GM23338 (cell line): ENCODE measurements at regions not wholly inside any gene's neighbourhood (a gene's known extent, or its start where the extent isn't known, plus 50 kb on each side); places are given as distances from the start of the nearest gene placed in this dataset.

Experiments
- ATAC-seq: fragments of 200-7000 bp; cut with Tn5 transposase; 3 replicates; pipeline ENCODE4 v1.9.1; 2020
- DNase-seq: peaks from one replicate; pipeline ENCODE4 v3.0.0-alpha.2; 2015; ENCODE audit warnings: low spot score
- H2AFZ ChIP-seq: fragments of 200-600 bp; sonication (generic); 2 replicates; pipeline ENCODE4 v1.8.0; 2016; ENCODE audit warnings: antibody characterized with exemption, mild to moderate bottlenecking, moderate library complexity
- H3F3A ChIP-seq: fragments of 200-600 bp; sonication (generic); replicated peaks from 2 replicates; pipeline ENCODE4 v1.8.0; 2017; ENCODE audit warnings: antibody characterized with exemption, mixed run types, low read depth
- H3K27ac ChIP-seq: fragments of 200-600 bp; sonication (generic); 2 replicates; pipeline ENCODE4 v1.6.1; 2016; ENCODE audit warnings: low read depth
- H3K27me3 ChIP-seq: fragments of 200-600 bp; sonication (generic); 2 replicates; pipeline ENCODE4 v1.8.0; 2016; ENCODE audit warnings: mild to moderate bottlenecking, mixed run types, moderate library complexity; ENCODE audit not compliant: insufficient read depth
- H3K36me3 ChIP-seq: fragments of 200-600 bp; sonication (generic); 2 replicates; pipeline ENCODE4 v1.8.0; 2016; ENCODE audit warnings: mild to moderate bottlenecking; ENCODE audit not compliant: insufficient read depth
- H3K4me1 ChIP-seq: fragments of 200-600 bp; sonication (generic); 2 replicates; pipeline ENCODE4 v1.8.0; 2016; ENCODE audit warnings: mild to moderate bottlenecking, moderate library complexity; ENCODE audit not compliant: insufficient read depth
- H3K4me2 ChIP-seq: fragments of 200-600 bp; sonication (generic); 2 replicates; pipeline ENCODE4 v1.7.1; 2017; ENCODE audit warnings: mixed run types
- H3K4me3 ChIP-seq: fragments of 200-600 bp; sonication (generic); 2 replicates; pipeline ENCODE4 v1.6.1; 2016; ENCODE audit warnings: mixed run types
- H3K79me2 ChIP-seq: fragments of 200-600 bp; sonication (generic); replicated peaks from 2 replicates; pipeline ENCODE4 v1.8.0; 2017; ENCODE audit warnings: mild to moderate bottlenecking; ENCODE audit not compliant: insufficient read depth
- H3K9me2 ChIP-seq: fragments of 200-600 bp; sonication (generic); 2 replicates; pipeline ENCODE4 v1.8.0; 2017; ENCODE audit not compliant: insufficient read depth
- H4K20me1 ChIP-seq: fragments of 200-600 bp; sonication (generic); replicated peaks from 2 replicates; pipeline ENCODE4 v1.8.0; 2017; ENCODE audit warnings: mild to moderate bottlenecking; ENCODE audit not compliant: insufficient read depth
- H3K27ac Mint-ChIP-seq: 2 replicates; pipeline ENCODE4 v1.8.0; 2020; ENCODE audit warnings: inconsistent platforms, mild to moderate bottlenecking, moderate library complexity, mixed read lengths
- H3K27me3 Mint-ChIP-seq: 3 replicates; pipeline ENCODE4 v1.8.0; 2022; ENCODE audit warnings: low read depth, mild to moderate bottlenecking, moderate library complexity, mixed read lengths, inconsistent platforms; ENCODE audit not compliant: insufficient read depth, poor library complexity
- H3K36me3 Mint-ChIP-seq: 3 replicates; pipeline ENCODE4 v1.8.0; 2021; ENCODE audit warnings: low read depth, mild to moderate bottlenecking, inconsistent platforms, moderate library complexity, mixed read lengths
- H3K4me1 Mint-ChIP-seq: 3 replicates; pipeline ENCODE4 v1.8.0; 2020; ENCODE audit warnings: mild to moderate bottlenecking, inconsistent platforms, mixed read lengths
- H3K4me3 Mint-ChIP-seq: 3 replicates; pipeline ENCODE4 v1.8.0; 2021; ENCODE audit warnings: moderate library complexity, mild to moderate bottlenecking, inconsistent platforms, mixed read lengths
- H3K9me3 Mint-ChIP-seq: 3 replicates; pipeline ENCODE4 v1.8.0; 2020; ENCODE audit warnings: moderate library complexity, mild to moderate bottlenecking, inconsistent platforms, mixed read lengths
- CREB1 ChIP-seq: fragments of 250-450 bp; sonication (Bioruptor Pico); IDR thresholded peaks from 2 replicates; pipeline ENCODE4 v1.5.0; 2020; ENCODE audit warnings: low read depth, mild to moderate bottlenecking, moderate library complexity
- EZH2 ChIP-seq: fragments of 200-600 bp; sonication (generic); IDR thresholded peaks from one replicate; pipeline ENCODE4 v1.8.0; 2017; ENCODE audit warnings: antibody characterized with exemption, mild to moderate bottlenecking, low read depth; ENCODE audit not compliant: unreplicated experiment
- EZH2phosphoT487 ChIP-seq: fragments of 200-600 bp; sonication (generic); IDR thresholded peaks from one replicate; pipeline ENCODE4 v1.8.1; 2018; ENCODE audit warnings: antibody characterized with exemption; ENCODE audit not compliant: unreplicated experiment
- JUNB ChIP-seq: IDR thresholded peaks from one replicate; pipeline ENCODE4 v1.6.1; 2016; ENCODE audit warnings: antibody characterized with exemption; ENCODE audit not compliant: unreplicated experiment
- NANOG ChIP-seq: IDR thresholded peaks from 2 replicates; pipeline ENCODE4 v1.6.1; 2016; ENCODE audit warnings: antibody characterized with exemption, borderline replicate concordance
- STAT1 ChIP-seq: IDR thresholded peaks from one replicate; pipeline ENCODE4 v1.6.1; 2016; ENCODE audit warnings: antibody characterized with exemption; ENCODE audit not compliant: unreplicated experiment
- TF ChIP-seq, protein P1 (sequence below): fragments of 250-450 bp; sonication (Bioruptor Pico); IDR thresholded peaks from 2 replicates; pipeline ENCODE4 v1.5.0; 2020; ENCODE audit warnings: mild to moderate bottlenecking, moderate library complexity
- TF ChIP-seq, protein P2 (sequence below): IDR thresholded peaks from 2 replicates; pipeline ENCODE4 v1.6.1; 2016; ENCODE audit warnings: antibody characterized with exemption

DNA sequence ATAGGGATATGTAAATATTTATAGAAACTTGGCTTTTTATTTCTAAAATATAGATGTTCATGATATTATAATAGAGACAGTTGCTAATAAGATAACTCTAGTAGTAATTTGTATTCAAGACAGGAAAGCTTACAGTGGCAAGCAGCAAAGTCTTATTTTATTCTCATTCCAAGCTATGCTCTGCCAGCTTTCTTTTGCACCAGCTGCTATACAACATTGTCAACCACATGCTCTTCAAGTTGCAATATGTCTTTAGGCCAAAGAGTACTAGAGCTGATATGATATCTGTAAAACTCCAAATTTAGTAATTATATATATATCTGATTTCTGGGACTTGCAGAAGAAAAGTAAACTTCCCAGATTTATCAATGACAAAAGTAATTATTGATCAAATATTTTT is 350.1 kb downstream of the HGF start (continued):
- TF ChIP-seq, protein P1, sequence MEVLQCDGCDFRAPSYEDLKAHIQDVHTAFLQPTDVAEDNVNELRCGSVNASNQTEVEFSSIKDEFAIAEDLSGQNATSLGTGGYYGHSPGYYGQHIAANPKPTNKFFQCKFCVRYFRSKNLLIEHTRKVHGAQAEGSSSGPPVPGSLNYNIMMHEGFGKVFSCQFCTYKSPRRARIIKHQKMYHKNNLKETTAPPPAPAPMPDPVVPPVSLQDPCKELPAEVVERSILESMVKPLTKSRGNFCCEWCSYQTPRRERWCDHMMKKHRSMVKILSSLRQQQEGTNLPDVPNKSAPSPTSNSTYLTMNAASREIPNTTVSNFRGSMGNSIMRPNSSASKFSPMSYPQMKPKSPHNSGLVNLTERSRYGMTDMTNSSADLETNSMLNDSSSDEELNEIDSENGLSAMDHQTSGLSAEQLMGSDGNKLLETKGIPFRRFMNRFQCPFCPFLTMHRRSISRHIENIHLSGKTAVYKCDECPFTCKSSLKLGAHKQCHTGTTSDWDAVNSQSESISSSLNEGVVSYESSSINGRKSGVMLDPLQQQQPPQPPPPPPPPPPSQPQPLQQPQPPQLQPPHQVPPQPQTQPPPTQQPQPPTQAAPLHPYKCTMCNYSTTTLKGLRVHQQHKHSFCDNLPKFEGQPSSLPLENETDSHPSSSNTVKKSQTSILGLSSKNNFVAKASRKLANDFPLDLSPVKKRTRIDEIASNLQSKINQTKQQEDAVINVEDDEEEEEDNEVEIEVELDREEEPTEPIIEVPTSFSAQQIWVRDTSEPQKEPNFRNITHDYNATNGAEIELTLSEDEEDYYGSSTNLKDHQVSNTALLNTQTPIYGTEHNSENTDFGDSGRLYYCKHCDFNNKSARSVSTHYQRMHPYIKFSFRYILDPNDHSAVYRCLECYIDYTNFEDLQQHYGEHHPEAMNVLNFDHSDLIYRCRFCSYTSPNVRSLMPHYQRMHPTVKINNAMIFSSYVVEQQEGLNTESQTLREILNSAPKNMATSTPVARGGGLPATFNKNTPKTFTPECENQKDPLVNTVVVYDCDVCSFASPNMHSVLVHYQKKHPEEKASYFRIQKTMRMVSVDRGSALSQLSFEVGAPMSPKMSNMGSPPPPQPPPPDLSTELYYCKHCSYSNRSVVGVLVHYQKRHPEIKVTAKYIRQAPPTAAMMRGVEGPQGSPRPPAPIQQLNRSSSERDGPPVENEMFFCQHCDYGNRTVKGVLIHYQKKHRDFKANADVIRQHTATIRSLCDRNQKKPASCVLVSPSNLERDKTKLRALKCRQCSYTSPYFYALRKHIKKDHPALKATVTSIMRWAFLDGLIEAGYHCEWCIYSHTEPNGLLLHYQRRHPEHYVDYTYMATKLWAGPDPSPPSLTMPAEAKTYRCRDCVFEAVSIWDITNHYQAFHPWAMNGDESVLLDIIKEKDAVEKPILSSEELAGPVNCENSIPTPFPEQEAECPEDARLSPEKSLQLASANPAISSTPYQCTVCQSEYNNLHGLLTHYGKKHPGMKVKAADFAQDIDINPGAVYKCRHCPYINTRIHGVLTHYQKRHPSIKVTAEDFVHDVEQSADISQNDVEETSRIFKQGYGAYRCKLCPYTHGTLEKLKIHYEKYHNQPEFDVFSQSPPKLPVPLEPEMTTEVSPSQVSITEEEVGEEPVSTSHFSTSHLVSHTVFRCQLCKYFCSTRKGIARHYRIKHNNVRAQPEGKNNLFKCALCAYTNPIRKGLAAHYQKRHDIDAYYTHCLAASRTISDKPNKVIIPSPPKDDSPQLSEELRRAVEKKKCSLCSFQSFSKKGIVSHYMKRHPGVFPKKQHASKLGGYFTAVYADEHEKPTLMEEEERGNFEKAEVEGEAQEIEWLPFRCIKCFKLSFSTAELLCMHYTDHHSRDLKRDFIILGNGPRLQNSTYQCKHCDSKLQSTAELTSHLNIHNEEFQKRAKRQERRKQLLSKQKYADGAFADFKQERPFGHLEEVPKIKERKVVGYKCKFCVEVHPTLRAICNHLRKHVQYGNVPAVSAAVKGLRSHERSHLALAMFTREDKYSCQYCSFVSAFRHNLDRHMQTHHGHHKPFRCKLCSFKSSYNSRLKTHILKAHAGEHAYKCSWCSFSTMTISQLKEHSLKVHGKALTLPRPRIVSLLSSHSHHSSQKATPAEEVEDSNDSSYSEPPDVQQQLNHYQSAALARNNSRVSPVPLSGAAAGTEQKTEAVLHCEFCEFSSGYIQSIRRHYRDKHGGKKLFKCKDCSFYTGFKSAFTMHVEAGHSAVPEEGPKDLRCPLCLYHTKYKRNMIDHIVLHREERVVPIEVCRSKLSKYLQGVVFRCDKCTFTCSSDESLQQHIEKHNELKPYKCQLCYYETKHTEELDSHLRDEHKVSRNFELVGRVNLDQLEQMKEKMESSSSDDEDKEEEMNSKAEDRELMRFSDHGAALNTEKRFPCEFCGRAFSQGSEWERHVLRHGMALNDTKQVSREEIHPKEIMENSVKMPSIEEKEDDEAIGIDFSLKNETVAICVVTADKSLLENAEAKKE (CRISPR knock-in tag), result no peak

DNA sequence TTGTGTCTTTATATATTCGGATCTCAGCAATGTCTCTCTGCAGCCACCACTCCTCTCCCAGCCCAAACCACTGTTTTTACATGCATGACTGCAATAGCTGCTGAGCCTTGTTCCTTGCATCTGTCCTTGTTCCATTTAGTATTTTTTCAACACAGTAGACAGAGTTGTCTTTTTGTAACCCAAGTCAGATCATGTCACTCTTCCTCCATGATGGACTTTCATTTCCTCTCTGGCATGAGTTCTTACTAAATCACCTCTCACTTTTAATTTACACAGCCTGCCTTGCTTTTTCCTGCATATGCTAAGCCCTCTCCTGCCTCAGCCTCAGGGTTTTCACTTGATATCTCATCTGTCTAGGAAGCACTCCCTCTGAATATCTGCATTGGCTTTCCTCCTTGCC is 353.2 kb downstream of the HGF start:
- H3K9me2 ChIP-seq, result no peaks in the 10 kb centered on the region
- no peak overlapping the region for H3K4me3 ChIP-seq
- no peaks in the 10 kb centered on the region for H3F3A ChIP-seq
- H4K20me1 ChIP-seq, result no peaks in the 10 kb centered on the region
- no peaks in the 10 kb centered on the region for H3K27me3 Mint-ChIP-seq
- DNase-seq, result no peak
- no peak for ATAC-seq
- H3K27ac ChIP-seq, result no peak overlapping the region
- H3K4me2 ChIP-seq, result no peak overlapping the region
- peak overlapping the region; percentile 11; the same call in 1 of the 2 replicates for H3K27ac Mint-ChIP-seq
- H3K27me3 ChIP-seq, result no peaks in the 10 kb centered on the region
- H3K4me3 Mint-ChIP-seq, result no peak overlapping the region
- H3K4me1 Mint-ChIP-seq, result peaks cover 8% of the 10 kb centered on the region
- H3K79me2 ChIP-seq, result no peaks in the 10 kb centered on the region
- no peaks in the 10 kb centered on the region for H3K36me3 Mint-ChIP-seq
- H3K36me3 ChIP-seq, result no peaks in the 10 kb centered on the region
- no peaks in the 10 kb centered on the region for H3K9me3 Mint-ChIP-seq
- H2AFZ ChIP-seq, result no peak overlapping the region; the same call in 1 of the 2 replicates
- H3K4me1 ChIP-seq, result no peaks in the 10 kb centered on the region
- TF ChIP-seq STAT1 (no peak), NANOG (no peak), EZH2phosphoT487 (no peak), CREB1 (CRISPR knock-in tag) (no peak), EZH2 (no peak), JUNB (no peak)
- TF ChIP-seq, protein P2, sequence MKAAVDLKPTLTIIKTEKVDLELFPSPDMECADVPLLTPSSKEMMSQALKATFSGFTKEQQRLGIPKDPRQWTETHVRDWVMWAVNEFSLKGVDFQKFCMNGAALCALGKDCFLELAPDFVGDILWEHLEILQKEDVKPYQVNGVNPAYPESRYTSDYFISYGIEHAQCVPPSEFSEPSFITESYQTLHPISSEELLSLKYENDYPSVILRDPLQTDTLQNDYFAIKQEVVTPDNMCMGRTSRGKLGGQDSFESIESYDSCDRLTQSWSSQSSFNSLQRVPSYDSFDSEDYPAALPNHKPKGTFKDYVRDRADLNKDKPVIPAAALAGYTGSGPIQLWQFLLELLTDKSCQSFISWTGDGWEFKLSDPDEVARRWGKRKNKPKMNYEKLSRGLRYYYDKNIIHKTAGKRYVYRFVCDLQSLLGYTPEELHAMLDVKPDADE, result no peak
- TF ChIP-seq, protein P1 (CRISPR knock-in tag), result no peak
